ENCODE measurements at regions not wholly inside any gene's neighbourhood (a gene's known extent, or its start where the extent isn't known, plus 50 kb on each side); places are given as distances from the start of the nearest gene placed in this dataset.
"Not testable (repeated sequence)": the region's sequence is repeated elsewhere in the genome, so short reads cannot be mapped to it uniquely, and the experiment has no call there.

DNA sequence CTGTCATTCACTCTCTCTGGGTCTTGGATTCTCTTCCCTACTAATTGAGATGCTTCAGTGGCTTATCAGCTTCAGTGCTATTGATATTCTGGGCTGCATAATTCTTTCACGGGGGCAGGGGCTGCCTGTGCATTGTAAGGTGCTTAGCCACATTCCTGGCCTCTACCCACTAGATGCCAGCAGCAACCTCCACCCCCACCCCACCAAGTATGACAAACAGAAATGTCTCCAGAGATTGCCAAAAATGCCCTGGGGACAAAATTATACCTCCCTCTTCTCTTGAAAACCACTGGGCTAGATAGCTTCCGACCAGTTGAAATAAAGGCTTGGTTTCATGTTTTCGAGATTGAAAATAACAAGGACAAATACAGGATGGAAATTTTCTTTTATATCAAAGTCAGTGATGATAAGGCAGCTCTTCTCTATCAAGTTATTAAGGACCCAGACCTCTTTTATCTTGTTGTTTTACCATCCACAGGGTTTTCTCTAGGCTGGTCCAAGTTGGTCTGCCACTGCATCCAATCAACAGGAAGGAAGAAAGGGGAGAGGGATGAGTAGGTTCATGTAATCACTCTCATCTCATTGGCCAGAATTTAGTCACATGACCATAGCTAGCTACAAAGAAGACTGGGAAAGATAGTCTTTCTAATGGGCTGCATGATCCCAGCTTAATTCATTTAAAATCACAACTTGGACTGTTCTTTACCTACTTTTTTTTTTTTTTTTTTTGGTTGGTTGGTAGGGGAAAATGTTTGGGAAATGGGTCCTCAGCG lies 92.1 kb upstream of the RANBP3L start:
- peak overlapping the region; percentile 25 for H3K4me2 ChIP-seq (ENCODE audit: low read length)
- TF ChIP-seq, protein P1, sequence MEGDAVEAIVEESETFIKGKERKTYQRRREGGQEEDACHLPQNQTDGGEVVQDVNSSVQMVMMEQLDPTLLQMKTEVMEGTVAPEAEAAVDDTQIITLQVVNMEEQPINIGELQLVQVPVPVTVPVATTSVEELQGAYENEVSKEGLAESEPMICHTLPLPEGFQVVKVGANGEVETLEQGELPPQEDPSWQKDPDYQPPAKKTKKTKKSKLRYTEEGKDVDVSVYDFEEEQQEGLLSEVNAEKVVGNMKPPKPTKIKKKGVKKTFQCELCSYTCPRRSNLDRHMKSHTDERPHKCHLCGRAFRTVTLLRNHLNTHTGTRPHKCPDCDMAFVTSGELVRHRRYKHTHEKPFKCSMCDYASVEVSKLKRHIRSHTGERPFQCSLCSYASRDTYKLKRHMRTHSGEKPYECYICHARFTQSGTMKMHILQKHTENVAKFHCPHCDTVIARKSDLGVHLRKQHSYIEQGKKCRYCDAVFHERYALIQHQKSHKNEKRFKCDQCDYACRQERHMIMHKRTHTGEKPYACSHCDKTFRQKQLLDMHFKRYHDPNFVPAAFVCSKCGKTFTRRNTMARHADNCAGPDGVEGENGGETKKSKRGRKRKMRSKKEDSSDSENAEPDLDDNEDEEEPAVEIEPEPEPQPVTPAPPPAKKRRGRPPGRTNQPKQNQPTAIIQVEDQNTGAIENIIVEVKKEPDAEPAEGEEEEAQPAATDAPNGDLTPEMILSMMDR (conservative IDR thresholded peaks at IDR 0.05; ENCODE audit: low read length) = no peak
- TF ChIP-seq EZH2phosphoT487 (IDR thresholded peaks at IDR 0.05; ENCODE audit: borderline replicate concordance, low read depth, low read length) = no peak
- H3K9me3 ChIP-seq (ENCODE audit: low read length) = no peaks in the 10 kb centered on the region
- intact Hi-C loops (cut with micrococcal nuclease; ENCODE audit: unreplicated experiment) = no loop called here
- DNase-seq (ENCODE audit: low spot score) = no peak
- no peaks in the 10 kb centered on the region for H4K20me1 ChIP-seq (ENCODE audit: insufficient read depth, low read length)
- ChIA-PET CTCF (ENCODE audit: unreplicated experiment) (no interaction called here), POLR2A (interaction anchor here (0.5 to 1.2 kb wide), 7 partner anchors 93 to 706 kb away, joined by 3 to 9 read pairs (median 4); partner anchors contain the start of gene NADK2)
- no peak overlapping the region for H3K4me3 ChIP-seq (ENCODE audit: low read depth, low read length, poor library complexity, severe bottlenecking)
- no TSS peak for BruUV-seq (replicated peaks)
- peak overlapping the region; percentile 59 for H3K27ac ChIP-seq (ENCODE audit: low read depth, low read length, poor library complexity, severe bottlenecking)
- no peaks in the 10 kb centered on the region for H3K36me3 ChIP-seq (ENCODE audit: insufficient read depth, low read length)
- H3K9me2 ChIP-seq (ENCODE audit: insufficient read depth, low read length) = no peaks in the 10 kb centered on the region
- H3K4me1 ChIP-seq (ENCODE audit: insufficient read depth, low read length, poor library complexity, severe bottlenecking) = peaks cover 69% of the 10 kb centered on the region
- no peaks in the 10 kb centered on the region for H3K79me2 ChIP-seq (ENCODE audit: insufficient read depth, low read depth, low read length)
- peak overlapping the region; percentile 65; the same call in 1 of the 2 replicates for H2AFZ ChIP-seq (ENCODE audit: low read length)

DNA sequence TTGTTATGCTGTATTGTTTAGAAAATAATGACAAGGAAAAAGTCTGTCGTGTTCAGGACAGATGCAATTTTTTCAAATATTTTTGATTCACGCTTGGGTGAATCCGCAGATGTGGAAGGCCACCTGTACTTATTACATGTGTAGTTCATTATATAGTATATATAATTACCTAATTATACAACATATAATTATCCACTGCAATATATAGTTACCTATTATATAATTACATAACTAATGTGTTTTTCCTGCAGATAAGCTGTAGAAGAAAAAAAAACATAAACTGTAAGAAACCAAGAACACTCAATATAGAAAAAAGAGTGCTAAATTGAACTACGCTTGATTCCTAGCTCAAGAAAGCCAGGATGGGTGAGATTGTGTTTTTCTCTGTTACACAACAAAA lies 93.6 kb upstream of the RANBP3L start:
- H3K9me3 ChIP-seq (ENCODE audit: low read length) = no peaks in the 10 kb centered on the region
- TF ChIP-seq EZH2phosphoT487 (IDR thresholded peaks at IDR 0.05; ENCODE audit: borderline replicate concordance, low read depth, low read length) = no peak
- TF ChIP-seq, protein P1 (conservative IDR thresholded peaks at IDR 0.05; ENCODE audit: low read length) = no peak
- H2AFZ ChIP-seq (ENCODE audit: low read length) = no peak overlapping the region
- H3K4me1 ChIP-seq (ENCODE audit: insufficient read depth, low read length, poor library complexity, severe bottlenecking) = peaks cover 61% of the 10 kb centered on the region
- POLR2A ChIA-PET = interaction anchor here (0.7 kb wide), 1 partner anchor 298 kb away, joined by 3 read pairs; no protein-coding TSS in a partner anchor
- H3K4me3 ChIP-seq (ENCODE audit: low read depth, low read length, poor library complexity, severe bottlenecking) = peak overlapping the region; percentile 8
- no peaks in the 10 kb centered on the region for H4K20me1 ChIP-seq (ENCODE audit: insufficient read depth, low read length)
- H3K36me3 ChIP-seq (ENCODE audit: insufficient read depth, low read length) = no peaks in the 10 kb centered on the region
- H3K27ac ChIP-seq (ENCODE audit: low read depth, low read length, poor library complexity, severe bottlenecking) = peak overlapping the region; percentile 59
- H3K79me2 ChIP-seq (ENCODE audit: insufficient read depth, low read depth, low read length) = no peaks in the 10 kb centered on the region
- DNase-seq (ENCODE audit: low spot score) = peak; percentile 36
- H3K9me2 ChIP-seq (ENCODE audit: insufficient read depth, low read length) = no peaks in the 10 kb centered on the region
- peak overlapping the region; percentile 58 for H3K4me2 ChIP-seq (ENCODE audit: low read length)
- CTCF ChIA-PET (ENCODE audit: unreplicated experiment) = no interaction called here
- BruUV-seq (replicated peaks) = no TSS peak
- intact Hi-C loops (cut with micrococcal nuclease; ENCODE audit: unreplicated experiment) = loop anchor here (5.0 kb wide), 1 partner anchor 318 kb away; no protein-coding TSS in a partner anchor

DNA sequence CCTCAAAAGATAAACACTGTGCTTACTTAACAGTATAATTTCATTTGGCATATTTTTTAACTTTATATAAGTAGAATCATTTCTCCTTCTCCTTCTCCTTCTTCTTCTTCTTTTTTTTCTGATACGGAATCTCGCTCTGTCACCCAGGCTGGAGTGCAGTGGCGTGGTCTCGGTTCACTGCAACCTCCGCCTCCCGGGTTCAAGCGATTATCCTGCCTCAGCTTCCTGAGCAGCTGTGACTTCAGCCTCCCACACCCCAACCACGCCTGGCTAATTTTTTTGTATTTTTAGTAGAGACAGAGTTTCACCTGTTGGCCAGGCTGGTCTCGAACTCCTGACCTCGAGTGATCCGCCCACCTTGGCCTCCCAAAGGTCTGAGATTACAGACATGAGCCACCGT lies 94.2 kb upstream of the RANBP3L start:
- H4K20me1 ChIP-seq (ENCODE audit: insufficient read depth, low read length); H3K9me3 ChIP-seq (ENCODE audit: low read length); H3K79me2 ChIP-seq (ENCODE audit: insufficient read depth, low read depth, low read length); H3K9me2 ChIP-seq (ENCODE audit: insufficient read depth, low read length); H3K36me3 ChIP-seq (ENCODE audit: insufficient read depth, low read length); CTCF ChIA-PET (ENCODE audit: unreplicated experiment); BruUV-seq (replicated peaks): not testable (repeated sequence)
- Histone ChIP-seq H3K27ac (ENCODE audit: low read depth, low read length, poor library complexity, severe bottlenecking) (peak overlapping the region; percentile 59), H3K4me3 (ENCODE audit: low read depth, low read length, poor library complexity, severe bottlenecking) (peak overlapping the region; percentile 23), H3K4me1 (ENCODE audit: insufficient read depth, low read length, poor library complexity, severe bottlenecking) (peaks cover 55% of the 10 kb centered on the region), H2AFZ (ENCODE audit: low read length) (peak overlapping the region; percentile 50; the same call in 1 of the 2 replicates), H3K4me2 (ENCODE audit: low read length) (peak overlapping the region; percentile 41)
- intact Hi-C loops (cut with micrococcal nuclease; ENCODE audit: unreplicated experiment) = loop anchor here (1.0 to 5.0 kb wide), 2 partner anchors 154 to 319 kb away; no protein-coding TSS in a partner anchor
- DNase-seq (ENCODE audit: low spot score) = peak; percentile 71
- POLR2A ChIA-PET = interaction anchor here (0.7 kb wide), 1 partner anchor 299 kb away, joined by 3 read pairs; no protein-coding TSS in a partner anchor
